Right ventricle myocardium superior (tissue), 1 donor: ENCODE measurements at regions not wholly inside any gene's neighbourhood (a gene's known extent, or its start where the extent isn't known, plus 50 kb on each side); places are given as distances from the start of the nearest gene placed in this dataset.
"Not testable (repeated sequence)": the region's sequence is repeated elsewhere in the genome, so short reads cannot be mapped to it uniquely, and the experiment has no call there.

Source experiments
- ATAC-seq: fragments of 200-7000 bp; cut with Tn5 transposase; one replicate; pipeline ENCODE4 v1.9.1; 2020; ENCODE audit warnings: mild to moderate bottlenecking; ENCODE audit not compliant: poor library complexity
- DNase-seq: peaks from one replicate; pipeline ENCODE4 v3.0.0-alpha.2; 2020
- intact Hi-C: fragments of 100-400 bp; cut with DNase I; formaldehyde crosslinking; loops from one replicate; pipeline ENCODE4 v1.11.2; 2022
- donor health status: DM: no; HTN: yes; CAD: no; lungs with severe emphysema.

DNA sequence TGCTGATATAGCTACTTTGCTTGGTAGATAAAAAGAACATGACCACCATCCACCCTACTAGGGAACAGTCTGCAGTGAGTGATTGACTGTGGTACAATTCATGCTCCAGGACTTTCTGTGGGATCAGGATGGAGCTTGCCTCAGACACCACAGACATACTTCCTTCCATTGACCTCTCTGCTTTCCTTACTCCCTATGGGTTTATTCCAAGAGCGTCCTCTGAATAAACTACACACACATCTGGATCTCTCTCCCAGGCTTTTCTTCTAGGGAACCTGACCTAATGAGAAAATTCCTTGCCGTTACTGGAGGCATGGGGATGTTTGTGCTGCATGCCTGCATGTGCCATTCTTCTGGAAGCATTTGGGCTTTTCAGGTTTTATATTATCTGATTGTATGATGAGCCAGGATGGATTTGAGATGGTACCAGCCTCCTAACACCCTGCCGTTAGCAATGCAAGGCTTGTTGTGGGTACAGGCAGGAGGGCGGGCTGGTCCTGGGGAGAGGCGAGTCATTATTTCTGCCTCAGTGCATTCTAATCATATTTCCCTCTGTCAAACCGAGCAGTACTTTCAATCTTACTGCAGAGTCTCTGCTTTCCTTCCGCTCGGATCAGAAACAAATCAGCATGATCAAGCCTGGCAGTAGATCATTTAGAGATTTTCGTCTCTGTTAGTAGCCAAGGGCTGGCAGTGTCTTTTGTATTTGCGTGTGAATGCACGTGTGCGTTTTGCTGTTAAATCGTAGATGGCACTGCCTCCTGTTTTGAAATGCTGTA is 279.2 kb downstream of the PDCD6IP start:
- ATAC-seq, result no peak
- intact Hi-C loops, result no loop called here

DNA sequence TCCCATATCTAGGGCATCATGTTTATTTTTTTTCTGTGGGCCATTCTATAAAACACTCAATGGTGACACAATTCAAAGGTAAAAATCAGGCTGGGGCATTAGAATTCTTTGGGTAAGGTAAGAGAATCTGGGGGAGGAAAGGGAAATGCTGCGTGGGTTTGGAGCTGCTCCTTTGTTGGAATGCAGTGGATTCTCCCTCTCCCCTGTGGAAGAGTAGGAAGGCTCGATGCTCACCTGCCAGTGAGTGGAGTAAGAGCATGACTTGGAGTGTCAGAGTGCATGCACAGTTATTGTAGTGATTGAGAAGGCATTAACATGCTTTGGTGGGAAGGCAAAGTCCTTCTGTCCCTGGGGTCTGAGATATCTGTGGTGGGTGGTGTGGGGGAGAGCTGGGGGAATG is 280.0 kb downstream of the PDCD6IP start:
- no peak for DNase-seq
- intact Hi-C loops, result no loop called here
- no peak for ATAC-seq

More for the DNA sequence above, 279.2 kb downstream of the PDCD6IP start:
- DNase-seq, result no peak

DNA sequence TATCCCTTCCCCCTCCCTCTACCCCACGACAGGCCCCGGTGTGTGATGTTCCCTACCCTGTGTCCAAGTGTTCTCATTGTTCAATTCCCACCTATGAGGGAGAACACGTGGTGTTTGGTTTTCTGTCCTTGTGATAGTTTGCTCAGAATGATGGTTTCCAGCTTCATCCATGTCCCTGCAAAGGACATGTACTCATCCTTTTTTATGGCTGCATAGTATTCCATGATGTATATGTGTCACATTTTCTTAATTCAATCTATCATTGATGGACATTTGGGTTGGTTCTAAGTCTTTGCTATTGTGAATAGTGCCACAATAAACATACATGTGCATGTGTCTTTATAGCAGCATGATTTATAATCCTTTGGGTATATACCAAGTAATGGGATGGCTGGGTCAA is 281.4 kb downstream of the PDCD6IP start:
- DNase-seq, ATAC-seq, intact Hi-C loops: not testable (repeated sequence)

DNA sequence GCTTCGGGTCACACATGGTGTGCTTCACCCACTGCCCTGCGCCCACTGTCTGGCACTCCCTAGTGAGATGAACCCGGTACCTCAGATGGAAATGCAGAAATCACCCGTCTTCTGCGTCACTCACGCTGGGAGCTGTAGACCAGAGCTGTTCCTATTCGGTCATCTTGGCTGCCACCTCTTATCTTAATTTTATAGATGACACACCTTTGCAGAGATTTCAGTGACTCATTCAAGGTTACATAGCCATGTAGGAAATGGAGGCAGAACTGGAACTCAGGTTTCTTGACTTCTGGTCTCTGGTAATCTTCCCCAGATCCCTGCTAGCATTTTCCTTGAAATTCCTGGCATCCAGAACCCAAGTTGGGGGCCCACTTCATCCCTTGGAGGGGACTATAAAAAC is 291.9 kb downstream of the PDCD6IP start:
- intact Hi-C loops, ATAC-seq, DNase-seq: not testable (repeated sequence)

DNA sequence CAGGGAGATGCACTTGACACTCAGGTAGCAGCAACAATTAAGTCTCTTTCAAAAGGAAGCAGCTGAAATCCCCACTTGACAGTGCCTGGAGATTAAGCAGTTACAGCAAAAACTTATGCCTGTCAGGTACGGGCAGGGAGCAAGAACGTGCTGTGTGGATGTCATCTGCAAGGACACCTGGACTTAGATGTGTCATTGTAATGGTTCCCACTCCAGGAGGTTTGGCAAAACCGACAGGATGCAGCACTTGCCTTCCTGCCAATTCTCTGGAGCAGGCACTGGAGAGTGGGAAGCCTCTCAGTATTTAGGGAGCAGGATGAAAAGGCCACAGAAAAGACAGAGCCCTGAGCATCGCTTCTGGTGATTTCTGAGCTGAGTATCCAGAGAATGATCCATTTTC is 292.4 kb downstream of the PDCD6IP start:
- intact Hi-C loops, result no loop called here
- DNase-seq (no peak), ATAC-seq (no peak)

DNA sequence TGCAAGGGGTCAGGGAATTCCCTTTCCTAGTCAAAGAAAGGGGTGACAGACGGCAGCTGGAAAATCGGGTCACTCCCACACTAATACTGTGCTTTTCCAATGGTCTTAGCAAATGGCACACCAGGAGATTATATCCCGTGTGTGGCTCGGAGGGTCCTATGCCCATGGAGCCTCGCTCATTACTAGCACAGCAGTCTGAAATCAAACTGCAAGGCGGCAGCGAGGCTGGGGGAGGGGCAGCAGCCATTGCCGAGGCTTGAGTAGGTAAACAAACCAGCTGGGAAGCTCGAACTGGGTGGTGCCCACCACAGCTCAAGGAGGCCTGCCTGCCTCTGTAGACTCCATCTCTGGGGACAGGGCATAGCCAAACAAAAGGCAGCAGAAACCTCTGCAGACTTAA is 295.9 kb downstream of the PDCD6IP start:
- DNase-seq, intact Hi-C loops, ATAC-seq: not testable (repeated sequence)

DNA sequence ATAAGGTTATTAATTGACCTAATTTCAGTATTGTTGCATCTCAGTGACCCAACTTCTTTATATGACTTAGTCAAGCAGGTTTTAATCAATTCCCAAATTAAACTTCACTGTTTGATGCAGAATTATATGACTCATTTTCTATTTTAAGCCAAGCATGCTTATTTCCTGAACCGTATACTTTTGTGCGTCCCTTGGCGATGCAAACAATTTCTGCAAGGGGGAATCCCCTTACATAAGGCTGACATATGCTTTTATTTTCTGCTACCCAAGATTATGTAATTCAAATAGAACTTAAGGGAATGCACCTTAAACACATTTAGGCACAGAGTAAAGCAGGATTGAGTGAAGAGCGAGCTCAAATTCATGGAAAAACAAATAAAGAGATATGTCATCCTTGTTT is 303.9 kb downstream of the PDCD6IP start:
- ATAC-seq, result no peak

DNA sequence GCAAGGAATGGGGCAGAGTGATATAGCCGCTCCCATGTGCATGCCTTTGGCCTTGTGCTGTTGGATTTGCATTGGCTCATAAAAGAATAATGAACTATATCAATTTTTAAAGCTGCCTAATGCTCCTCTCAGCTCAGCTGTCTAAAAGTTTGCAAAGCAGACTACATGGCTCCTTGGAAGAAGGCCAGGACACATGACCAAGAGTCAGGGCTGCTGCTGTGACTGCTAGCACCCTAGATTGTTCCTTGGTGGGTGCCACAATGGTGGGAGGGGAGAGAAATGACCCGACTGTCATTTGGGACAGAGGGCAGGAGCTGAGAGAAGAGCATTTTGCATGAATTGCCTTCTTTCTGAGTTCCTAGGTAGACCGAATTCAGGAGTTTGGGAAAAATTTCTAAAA is 307.9 kb downstream of the PDCD6IP start:
- ATAC-seq (no peak), DNase-seq (no peak)
- intact Hi-C loops, result no loop called here

More for the DNA sequence above, 303.9 kb downstream of the PDCD6IP start:
- DNase-seq, result no peak
- intact Hi-C loops, result no loop called here

DNA sequence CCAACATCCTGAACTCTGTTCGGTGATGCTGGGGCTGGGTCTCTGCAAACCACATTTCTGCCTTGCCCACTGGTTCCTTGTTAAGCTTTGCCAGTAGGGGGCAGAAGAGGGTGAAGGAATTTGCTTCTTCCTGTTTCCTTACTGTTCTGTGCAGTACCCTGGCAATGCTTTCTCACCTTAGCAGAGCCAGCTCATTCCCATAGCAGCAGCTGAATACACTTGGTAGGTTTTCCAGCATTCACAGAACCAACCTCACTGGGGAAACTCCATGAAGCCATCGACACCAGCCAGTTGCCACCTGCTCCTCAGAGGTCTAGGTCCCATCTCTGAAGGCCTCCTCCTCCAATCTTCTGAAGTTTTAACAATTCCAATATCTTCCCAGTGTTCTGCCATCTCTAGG is 308.4 kb downstream of the PDCD6IP start:
- intact Hi-C loops, result no loop called here
- ATAC-seq (no peak), DNase-seq (no peak)

DNA sequence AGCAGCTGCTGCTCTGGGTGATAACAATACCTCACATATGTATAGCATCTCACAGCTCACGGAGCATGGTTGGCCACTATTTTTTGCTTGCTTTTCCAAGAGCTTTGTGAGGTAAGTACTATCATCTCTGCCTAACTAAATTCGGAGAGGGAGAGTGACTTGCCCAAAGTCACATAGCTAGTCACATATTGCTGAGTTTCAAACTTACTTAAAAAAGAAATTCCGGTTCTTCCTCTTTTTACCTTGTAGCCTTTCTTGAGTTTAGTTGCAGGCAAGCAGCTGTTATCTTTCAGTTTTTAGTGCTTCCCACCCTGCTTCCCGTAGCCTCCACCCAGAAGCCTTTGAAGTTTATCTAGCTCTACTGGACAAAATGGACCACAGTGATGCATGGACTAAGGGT is 309.2 kb downstream of the PDCD6IP start:
- ATAC-seq (no peak), DNase-seq (no peak)
- intact Hi-C loops, result no loop called here

DNA sequence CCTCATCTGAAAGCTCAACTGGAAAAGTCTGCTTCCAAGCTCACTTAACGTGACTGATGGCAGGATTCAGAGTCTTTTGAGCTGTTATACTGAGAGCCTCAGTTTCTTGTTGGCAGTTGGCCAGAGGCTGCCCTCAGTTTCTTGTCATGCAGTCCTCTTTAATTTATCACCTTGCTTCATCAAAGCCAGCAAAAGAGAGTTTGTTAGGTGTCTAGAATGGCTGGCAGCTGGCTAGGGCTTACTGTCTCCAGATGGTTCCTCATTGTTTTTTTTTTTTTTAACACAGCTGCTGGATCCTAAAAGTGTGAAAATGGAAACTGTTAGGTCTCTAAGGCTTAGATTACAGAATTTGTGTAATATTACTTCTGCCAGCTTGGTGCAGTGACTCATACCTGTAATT is 310.6 kb downstream of the PDCD6IP start:
- no peak for DNase-seq

DNA sequence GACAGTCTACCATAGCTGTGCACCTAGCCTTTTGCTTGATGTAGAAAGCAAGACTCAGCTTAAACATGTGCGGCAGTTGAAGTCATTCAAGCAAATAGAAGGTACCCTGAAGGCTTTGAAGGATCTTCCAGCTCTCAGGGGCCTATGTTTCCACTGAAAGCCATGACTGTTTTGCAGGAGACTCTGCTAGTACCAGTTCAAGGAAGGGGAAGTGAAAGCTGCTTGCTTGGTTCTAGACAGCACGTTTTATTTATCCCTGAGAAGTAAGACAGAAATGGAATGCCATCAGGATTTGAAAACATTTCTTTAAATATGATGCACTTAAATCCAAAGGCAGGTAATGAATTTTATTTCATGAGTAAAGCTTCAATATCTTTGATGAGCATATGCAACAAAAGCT is 311.4 kb downstream of the PDCD6IP start:
- intact Hi-C loops, result no loop called here
- no peak for ATAC-seq
- DNase-seq, result no peak

More for the DNA sequence above, 310.6 kb downstream of the PDCD6IP start:
- ATAC-seq, result no peak
- intact Hi-C loops, result no loop called here

DNA sequence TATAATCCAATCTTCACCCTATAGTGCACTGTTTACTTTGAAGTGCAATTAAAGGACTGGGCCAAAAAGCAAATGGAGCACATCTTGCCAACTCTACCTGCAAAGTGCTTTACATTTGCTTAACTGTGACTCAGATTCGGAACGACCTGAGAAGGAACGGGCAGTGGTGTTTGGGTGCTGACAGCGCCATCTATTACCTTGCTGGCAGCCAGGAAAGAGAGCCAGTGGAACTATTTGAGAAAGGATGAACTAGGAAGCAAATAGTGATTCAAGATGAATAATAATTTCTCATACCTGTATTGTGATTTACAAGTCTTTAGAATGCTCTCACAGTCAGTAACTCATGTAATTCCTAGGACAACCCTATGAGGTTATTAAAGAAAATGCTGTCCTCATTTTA is 312.9 kb downstream of the PDCD6IP start:
- DNase-seq (no peak), ATAC-seq (no peak)
- intact Hi-C loops, result no loop called here

DNA sequence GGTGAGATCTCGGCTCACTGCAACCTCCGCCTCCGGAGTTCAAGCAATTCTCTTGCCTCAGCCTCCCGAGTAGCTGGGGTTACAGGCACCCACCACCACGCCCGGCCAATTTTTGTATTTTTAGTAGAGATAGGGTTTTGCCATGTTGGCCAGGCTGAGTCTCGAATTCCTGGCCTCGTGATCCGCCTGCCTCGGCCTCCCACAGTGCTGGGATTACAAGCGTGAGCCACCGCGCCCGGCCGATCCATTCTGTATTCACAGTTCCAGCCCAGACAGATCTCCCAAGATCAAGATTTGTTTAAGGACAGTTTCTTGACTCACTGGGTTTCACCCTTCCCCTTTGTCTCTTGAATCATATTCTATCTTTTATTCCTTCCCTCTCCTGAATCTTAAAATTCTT is 313.8 kb downstream of the PDCD6IP start:
- DNase-seq, intact Hi-C loops: not testable (repeated sequence)

DNA sequence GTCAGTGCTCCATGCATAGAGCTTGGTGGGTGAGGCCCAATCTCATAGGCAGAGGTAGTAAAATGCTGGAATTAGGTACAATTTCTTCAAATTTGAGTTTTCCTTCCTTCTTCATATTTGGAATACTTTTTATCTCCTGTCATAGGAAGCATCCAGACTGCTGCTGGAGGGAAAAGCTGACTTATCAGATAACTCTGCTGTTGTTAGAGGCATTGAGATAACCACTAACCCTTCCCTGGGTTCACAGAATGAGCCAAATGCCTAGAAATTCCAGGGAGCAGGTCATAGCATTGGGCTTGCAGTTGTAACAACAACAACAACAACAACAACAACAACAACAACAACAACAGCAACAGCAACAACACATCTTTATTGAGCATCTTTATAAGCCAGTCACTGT is 332.7 kb downstream of the PDCD6IP start:
- DNase-seq, result no peak
- intact Hi-C loops, result no loop called here
- no peak for ATAC-seq

More for the DNA sequence above, 313.8 kb downstream of the PDCD6IP start:
- not testable (repeated sequence) for ATAC-seq

DNA sequence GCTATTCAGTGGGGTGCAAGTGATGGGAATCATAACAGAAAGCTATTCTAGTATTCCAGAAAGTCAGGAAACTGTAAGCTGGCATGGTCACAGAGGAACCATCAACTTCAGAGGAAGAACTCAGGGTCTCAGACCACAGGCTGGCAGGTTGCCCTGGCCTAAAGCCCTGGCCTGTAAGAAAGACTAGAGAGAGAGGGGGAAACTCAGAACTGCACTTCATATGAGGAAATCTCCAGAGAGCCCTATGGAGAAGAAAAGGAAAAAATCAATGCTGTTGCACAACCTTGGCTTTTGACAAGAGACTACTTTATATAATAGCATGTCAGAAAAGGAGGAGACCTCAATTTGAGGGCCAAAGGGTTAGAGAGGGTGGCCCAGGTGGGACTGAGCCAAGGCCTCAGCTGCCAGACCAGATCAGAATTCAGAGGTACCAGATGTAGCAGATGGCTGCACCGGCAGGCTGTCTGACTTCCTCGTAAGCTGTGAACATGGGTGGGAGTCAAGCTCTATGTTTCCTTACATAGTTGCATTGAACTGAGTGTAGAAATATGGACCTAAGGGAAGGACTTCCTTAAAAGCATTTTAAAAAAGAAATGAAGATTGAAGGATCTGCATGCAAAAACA is 333.8 kb downstream of the PDCD6IP start:
- ATAC-seq, result peak; percentile 51
- intact Hi-C loops, result no loop called here
- peak; percentile 65 for DNase-seq

DNA sequence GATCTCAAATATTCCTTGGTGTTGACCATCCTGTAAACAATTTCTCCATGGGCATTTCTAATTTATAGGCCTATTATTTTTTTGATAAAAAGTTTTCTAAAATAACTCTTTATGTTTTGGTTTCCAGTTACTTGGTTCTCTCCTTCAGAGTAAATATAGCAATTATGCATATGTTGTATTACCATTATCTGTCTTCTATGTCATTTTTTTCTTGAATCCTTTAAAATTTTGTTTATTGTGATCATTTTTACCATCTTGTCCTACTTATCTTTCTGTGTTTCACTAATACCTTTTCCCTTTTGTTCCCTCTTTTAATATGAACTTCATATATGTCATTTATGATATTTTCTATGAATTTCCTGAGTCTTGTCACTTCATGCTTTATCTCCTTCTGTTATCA is 341.1 kb downstream of the PDCD6IP start:
- no peak for DNase-seq
- intact Hi-C loops, result no loop called here

DNA sequence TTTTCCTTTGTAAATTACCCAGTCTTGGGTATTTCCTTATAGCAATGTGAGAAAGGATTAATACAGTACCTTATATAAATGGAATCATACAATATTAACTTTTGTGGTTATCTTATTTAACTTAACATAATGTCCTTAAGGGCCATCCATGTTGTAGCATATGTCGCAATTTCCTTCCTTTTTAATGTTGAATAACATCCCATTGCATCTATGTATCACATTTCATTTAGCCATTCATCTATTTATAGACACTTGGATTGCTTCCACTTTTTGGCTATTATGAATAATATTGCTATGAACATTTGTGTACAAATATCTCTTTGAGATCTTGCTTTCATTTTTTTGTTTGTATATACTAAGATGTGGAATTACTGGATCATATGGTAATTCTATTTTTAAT is 342.2 kb downstream of the PDCD6IP start:
- ATAC-seq (no peak), DNase-seq (no peak)
- intact Hi-C loops, result no loop called here

More for the DNA sequence above, 341.1 kb downstream of the PDCD6IP start:
- no peak for ATAC-seq

DNA sequence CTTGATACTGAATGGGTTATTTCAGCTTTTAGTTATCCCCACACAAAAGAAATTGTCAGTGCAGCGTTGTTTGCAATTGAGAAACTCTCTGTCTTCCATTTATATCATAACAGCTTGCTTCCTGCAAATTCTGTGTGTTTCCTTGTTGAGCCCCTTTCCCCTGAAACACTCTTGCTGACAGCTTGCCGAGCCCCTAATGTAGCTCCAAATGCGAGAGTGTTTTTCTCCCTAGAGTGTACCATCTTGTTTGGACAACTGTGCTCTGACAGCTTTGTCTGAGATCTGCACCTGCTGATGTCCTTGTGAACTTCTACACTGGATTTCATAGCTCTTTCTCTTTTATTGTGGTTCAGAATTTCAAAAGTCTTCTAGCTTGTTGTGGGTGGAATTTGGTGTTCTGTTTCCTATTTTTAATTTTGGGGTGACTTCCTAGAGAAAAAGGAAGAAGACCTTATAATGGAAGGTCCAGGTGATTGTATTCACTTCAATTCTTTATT is 343.5 kb downstream of the PDCD6IP start:
- intact Hi-C loops, result no loop called here
- no peak for DNase-seq
- no peak for ATAC-seq

DNA sequence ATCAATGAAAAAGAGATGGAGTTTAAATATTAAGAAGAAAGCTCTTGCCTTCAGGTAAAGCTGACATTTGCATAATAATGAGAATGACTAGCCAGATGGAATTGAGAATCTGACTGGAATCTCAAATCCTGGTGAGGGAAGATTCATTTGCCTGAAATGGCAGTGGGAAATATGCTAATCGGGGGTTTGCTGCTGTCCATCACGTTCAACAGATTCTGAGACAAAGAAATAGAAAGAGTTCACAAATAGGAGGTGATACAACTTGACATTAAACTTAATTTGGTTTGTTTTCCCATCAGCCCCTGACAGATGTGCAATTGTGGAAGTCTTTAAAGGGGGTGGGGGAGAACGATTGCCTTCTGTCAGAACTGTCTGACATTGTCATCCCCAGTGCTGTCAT is 347.4 kb downstream of the PDCD6IP start:
- ATAC-seq, result no peak
- intact Hi-C loops, result no loop called here

More for the DNA sequence above, 347.4 kb downstream of the PDCD6IP start:
- no peak for DNase-seq
